SU-DHL-6 (cell line): ENCODE measurements at regions not wholly inside any gene's neighbourhood (a gene's known extent, or its start where the extent isn't known, plus 50 kb on each side); places are given as distances from the start of the nearest gene placed in this dataset.

Experiments used
- H2AFZ ChIP-seq: fragments of 200-600 bp; sonication (generic); 2 replicates; pipeline ENCODE4 v1.6.1; 2014; ENCODE audit warnings: low read depth, mild to moderate bottlenecking, moderate library complexity, mixed read lengths, antibody characterized with exemption, low read length; ENCODE audit not compliant: severe bottlenecking
- H3F3A ChIP-seq: fragments of 200-600 bp; shearing (Covaris generic); 2 replicates; pipeline ENCODE4 v1.6.0; 2016; ENCODE audit warnings: antibody characterized with exemption, mild to moderate bottlenecking; ENCODE audit not compliant: insufficient read depth
- H3K27ac ChIP-seq: fragments of 200-600 bp; sonication (generic); 2 replicates; pipeline ENCODE4 v1.5.1; 2016; ENCODE audit warnings: low read depth, mild to moderate bottlenecking, low read length, moderate library complexity, mixed read lengths
- H3K27me3 ChIP-seq: fragments of 200-600 bp; sonication (generic), shearing (Covaris generic); 2 replicates; pipeline ENCODE4 v1.6.0; 2014; ENCODE audit warnings: mild to moderate bottlenecking, low read length
- H3K36me3 ChIP-seq: fragments of 200-600 bp; sonication (generic); 2 replicates; pipeline ENCODE4 v1.6.1; 2014; ENCODE audit warnings: mild to moderate bottlenecking, low read length, mixed read lengths
- H3K4me2 ChIP-seq: fragments of 300-600, 200-600 bp; shearing (Covaris generic), sonication (generic); 2 replicates; pipeline ENCODE4 v1.6.0; 2014; ENCODE audit warnings: low read length, low read depth, mild to moderate bottlenecking; ENCODE audit not compliant: poor library complexity, severe bottlenecking
- H3K4me3 ChIP-seq: fragments of 200-600 bp; sonication (generic); 2 replicates; pipeline ENCODE4 v1.5.1; 2014; ENCODE audit warnings: antibody characterized with exemption, low read length, mild to moderate bottlenecking, mixed read lengths; ENCODE audit not compliant: insufficient read depth, poor library complexity, severe bottlenecking
- H3K79me2 ChIP-seq: fragments of 200-600 bp; sonication (generic); 2 replicates; pipeline ENCODE4 v1.6.1; 2014; ENCODE audit warnings: mild to moderate bottlenecking, low read length, moderate library complexity; ENCODE audit not compliant: insufficient read depth
- H3K9ac ChIP-seq: fragments of 200-600 bp; sonication (generic); 2 replicates; pipeline ENCODE4 v1.7.0; 2014; ENCODE audit warnings: mild to moderate bottlenecking, low read length
- H3K9me2 ChIP-seq: fragments of 200-600 bp; sonication (generic); replicated peaks from 2 replicates; pipeline ENCODE4 v1.6.1; 2014; ENCODE audit warnings: low read length; ENCODE audit not compliant: insufficient read depth
- H3K9me3 ChIP-seq: fragments of 200-600 bp; sonication (generic); 2 replicates; pipeline ENCODE4 v1.6.1; 2014; ENCODE audit warnings: low read length, mixed read lengths; ENCODE audit not compliant: insufficient read depth
- H4K20me1 ChIP-seq: fragments of 200-600 bp; sonication (generic); 2 replicates; pipeline ENCODE4 v1.6.1; 2014; ENCODE audit warnings: low read depth, mild to moderate bottlenecking, antibody characterized with exemption, low read length, moderate library complexity, mixed read lengths
- CTCF ChIP-seq: fragments of 200-600 bp; sonication (generic); IDR thresholded peaks from one replicate; pipeline ENCODE4 v1.5.1; 2017; ENCODE audit warnings: antibody characterized with exemption, mild to moderate bottlenecking, low read length, moderate library complexity; ENCODE audit not compliant: insufficient read depth, poor library complexity, severe bottlenecking
- EZH2phosphoT487 ChIP-seq: fragments of 200-600 bp; sonication (generic), shearing (Covaris generic); conservative IDR thresholded peaks from 2 replicates; pipeline ENCODE4 v1.6.1; 2018; ENCODE audit warnings: mild to moderate bottlenecking, antibody characterized with exemption, low read length, moderate library complexity, mixed read lengths

GRCh38 chr2:220894069-220894468 is 678.0 kb downstream of the EPHA4 start:
- H3K27ac ChIP-seq = no peak overlapping the region
- H3K4me2 ChIP-seq = no peak overlapping the region
- no peaks in the 10 kb centered on the region for H3K27me3 ChIP-seq
- no peaks in the 10 kb centered on the region for H3K79me2 ChIP-seq
- H3F3A ChIP-seq = no peaks in the 10 kb centered on the region
- no peak overlapping the region for H2AFZ ChIP-seq
- TF ChIP-seq EZH2phosphoT487 (no peak), CTCF (no peak)
- H3K36me3 ChIP-seq = no peaks in the 10 kb centered on the region
- no peaks in the 10 kb centered on the region for H3K9me3 ChIP-seq
- no peak overlapping the region for H3K9ac ChIP-seq
- no peaks in the 10 kb centered on the region for H3K9me2 ChIP-seq
- no peak overlapping the region for H3K4me3 ChIP-seq
- no peaks in the 10 kb centered on the region for H4K20me1 ChIP-seq

GRCh38 chr2:220899492-220899891 is 672.6 kb downstream of the EPHA4 start:
- H3K9me3 ChIP-seq = no peaks in the 10 kb centered on the region

GRCh38 chr2:220904015-220904414 is 668.1 kb downstream of the EPHA4 start:
- Histone ChIP-seq H3K4me2 (no peak overlapping the region), H3F3A (no peaks in the 10 kb centered on the region), H4K20me1 (no peaks in the 10 kb centered on the region), H3K9me2 (no peaks in the 10 kb centered on the region), H3K9me3 (no peaks in the 10 kb centered on the region), H3K9ac (no peak overlapping the region), H3K4me3 (no peak overlapping the region), H3K27ac (no peak overlapping the region), H2AFZ (no peak overlapping the region), H3K79me2 (no peaks in the 10 kb centered on the region), H3K36me3 (no peaks in the 10 kb centered on the region), H3K27me3 (peaks cover 3% of the 10 kb centered on the region; the same call in 1 of the 2 replicates)
- TF ChIP-seq CTCF (no peak), EZH2phosphoT487 (no peak)

More at GRCh38 chr2:220899492-220899891, 672.6 kb downstream of the EPHA4 start:
- no peak overlapping the region for H3K9ac ChIP-seq
- no peak overlapping the region for H2AFZ ChIP-seq
- H3K4me2 ChIP-seq = no peak overlapping the region
- H3F3A ChIP-seq = no peaks in the 10 kb centered on the region
- no peaks in the 10 kb centered on the region for H3K9me2 ChIP-seq
- TF ChIP-seq EZH2phosphoT487 = no peak
- no peak overlapping the region for H3K4me3 ChIP-seq
- no peaks in the 10 kb centered on the region for H3K79me2 ChIP-seq
- no peak overlapping the region for H3K27ac ChIP-seq
- H3K27me3 ChIP-seq = no peaks in the 10 kb centered on the region
- H3K36me3 ChIP-seq = no peaks in the 10 kb centered on the region
- no peaks in the 10 kb centered on the region for H4K20me1 ChIP-seq

- Histone ChIP-seq H3K9me2 (no peaks in the 10 kb centered on the region), H3K9me3 (no peaks in the 10 kb centered on the region), H3K4me2 (no peak overlapping the region), H3K79me2 (no peaks in the 10 kb centered on the region), H3K36me3 (no peaks in the 10 kb centered on the region), H4K20me1 (no peaks in the 10 kb centered on the region), H3F3A (no peaks in the 10 kb centered on the region), H3K27me3 (no peaks in the 10 kb centered on the region), H3K27ac (no peak overlapping the region), H3K9ac (no peak overlapping the region), H3K4me3 (no peak overlapping the region), H2AFZ (no peak overlapping the region)
- TF ChIP-seq CTCF = no peak
- TF ChIP-seq EZH2phosphoT487 = no peak
Observed at GRCh38 chr2:220913384-220913783, 658.7 kb downstream of the EPHA4 start.
